Left lung (tissue), 4 donors: ENCODE measurements at regions not wholly inside any gene's neighbourhood (a gene's known extent, or its start where the extent isn't known, plus 50 kb on each side); places are given as distances from the start of the nearest gene placed in this dataset.

ENCODE experiments used
- ATAC-seq: fragments of 200-7000 bp; cut with Tn5 transposase; one replicate; pipeline ENCODE4 v1.9.1; 2020; ENCODE audit warnings: moderate library complexity
- DNase-seq, 4 donors: peaks; one replicate each; pipeline ENCODE4 v3.0.0-alpha.2; 2013 to 2020
- H3K27ac ChIP-seq, 2 donors: fragments of 200-600 bp; sonication (generic) in 1 of 2; one replicate each; pipeline versions ENCODE4 v1.5.0 to v1.8.0; 2020 to 2021
- H3K27me3 ChIP-seq, 2 donors: fragments of 200-600 bp; sonication (generic) in 1 of 2; one replicate each; pipeline versions ENCODE4 v1.5.0 to v1.8.0; 2020 to 2021
- H3K36me3 ChIP-seq, 2 donors: fragments of 200-600 bp; sonication (generic) in 1 of 2; one replicate each; pipeline versions ENCODE4 v1.5.0 to v1.8.0; 2020 to 2021
- H3K4me1 ChIP-seq, 2 donors: fragments of 200-600 bp; one replicate each; pipeline ENCODE4 v1.8.0; 2021
- H3K4me3 ChIP-seq, 2 donors: fragments of 200-600 bp; sonication (generic) in 1 of 2; one replicate each; pipeline versions ENCODE4 v1.5.0 to v1.8.0; 2020 to 2021; ENCODE audit warnings: mild to moderate bottlenecking in 1 of 2
- H3K9me3 ChIP-seq, 2 donors: fragments of 200-600 bp; sonication (generic) in 1 of 2; one replicate each; pipeline versions ENCODE4 v1.5.0 to v1.8.0; 2020 to 2021
- CTCF ChIP-seq, 2 donors: fragments of 200-600 bp; sonication (generic) in 1 of 2; IDR thresholded peaks; one replicate each; pipeline versions ENCODE4 v1.5.0 to v1.8.0; 2021; ENCODE audit warnings: antibody characterized with exemption in 2 of 2
- intact Hi-C, 2 donors: fragments of 100-400 bp; cut with DNase I; formaldehyde crosslinking; loops; one replicate each; pipeline versions ENCODE4 v1.11.2 to v1.14.2; 2022
- donor health status: DM: no; HTN: yes; CAD: no.
- donor health status: DM: no; HTN: no; CAD: no.

- no peak for TF ChIP-seq CTCF (IDR thresholded peaks at IDR 0.05)
- H3K27ac ChIP-seq, result no peak overlapping the region
- H3K9me3 ChIP-seq, result no peaks in the 10 kb centered on the region
- DNase-seq (no peak), ATAC-seq (no peak)
- intact Hi-C loops, result no loop called here
- no peaks in the 10 kb centered on the region for H3K4me1 ChIP-seq
- H3K27me3 ChIP-seq, result no peaks in the 10 kb centered on the region
- H3K4me3 ChIP-seq, result no peak overlapping the region
- H3K36me3 ChIP-seq, result no peaks in the 10 kb centered on the region
These were observed 211.2 kb upstream of the MYT1L start for GRCh38 chr2:2542316-2542715.

- no peak for DNase-seq
- Histone ChIP-seq H3K27ac (no peak overlapping the region), H3K4me3 (no peak overlapping the region), H3K4me1 (no peaks in the 10 kb centered on the region), H3K36me3 (no peaks in the 10 kb centered on the region), H3K9me3 (no peaks in the 10 kb centered on the region), H3K27me3 (no peaks in the 10 kb centered on the region)
- no peak for ATAC-seq
- intact Hi-C loops, result no loop called here
- no peak for TF ChIP-seq CTCF (IDR thresholded peaks at IDR 0.05)
These were observed 209.3 kb upstream of the MYT1L start for GRCh38 chr2:2540406-2540805.

- no peak for ATAC-seq
- Histone ChIP-seq H3K27ac (no peak overlapping the region), H3K4me1 (no peaks in the 10 kb centered on the region)
These were observed 205.5 kb upstream of the MYT1L start for GRCh38 chr2:2536416-2537056.

GRCh38 chr2:2530334-2530733, 199.3 kb upstream of the MYT1L start:
- H3K27ac ChIP-seq, result no peak overlapping the region
- no peaks in the 10 kb centered on the region for H3K27me3 ChIP-seq
- H3K9me3 ChIP-seq, result no peaks in the 10 kb centered on the region
- no peaks in the 10 kb centered on the region for H3K36me3 ChIP-seq
- no peak for ATAC-seq
- DNase-seq, result no peak
- intact Hi-C loops, result no loop called here
- no peaks in the 10 kb centered on the region for H3K4me1 ChIP-seq
- H3K4me3 ChIP-seq, result no peak overlapping the region
- TF ChIP-seq CTCF (IDR thresholded peaks at IDR 0.05), result no peak

More at GRCh38 chr2:2536416-2537056, 205.5 kb upstream of the MYT1L start:
- Histone ChIP-seq H3K9me3 (no peaks in the 10 kb centered on the region), H3K27me3 (no peaks in the 10 kb centered on the region), H3K4me3 (no peak overlapping the region), H3K36me3 (no peaks in the 10 kb centered on the region)
- DNase-seq, result no peak
- no peak for TF ChIP-seq CTCF (IDR thresholded peaks at IDR 0.05)
- intact Hi-C loops, result no loop called here

- Histone ChIP-seq H3K4me3 (no peak overlapping the region), H3K27me3 (no peaks in the 10 kb centered on the region), H3K9me3 (no peaks in the 10 kb centered on the region), H3K4me1 (no peaks in the 10 kb centered on the region), H3K27ac (no peak overlapping the region), H3K36me3 (no peaks in the 10 kb centered on the region)
- no peak for ATAC-seq
- no peak for DNase-seq
- intact Hi-C loops, result no loop called here
- TF ChIP-seq CTCF (IDR thresholded peaks at IDR 0.05), result no peak
These were observed 197.8 kb upstream of the MYT1L start for GRCh38 chr2:2528846-2529245.
